ENCODE measurements at regions not wholly inside any gene's neighbourhood (a gene's known extent, or its start where the extent isn't known, plus 50 kb on each side); places are given as distances from the start of the nearest gene placed in this dataset.

DNA sequence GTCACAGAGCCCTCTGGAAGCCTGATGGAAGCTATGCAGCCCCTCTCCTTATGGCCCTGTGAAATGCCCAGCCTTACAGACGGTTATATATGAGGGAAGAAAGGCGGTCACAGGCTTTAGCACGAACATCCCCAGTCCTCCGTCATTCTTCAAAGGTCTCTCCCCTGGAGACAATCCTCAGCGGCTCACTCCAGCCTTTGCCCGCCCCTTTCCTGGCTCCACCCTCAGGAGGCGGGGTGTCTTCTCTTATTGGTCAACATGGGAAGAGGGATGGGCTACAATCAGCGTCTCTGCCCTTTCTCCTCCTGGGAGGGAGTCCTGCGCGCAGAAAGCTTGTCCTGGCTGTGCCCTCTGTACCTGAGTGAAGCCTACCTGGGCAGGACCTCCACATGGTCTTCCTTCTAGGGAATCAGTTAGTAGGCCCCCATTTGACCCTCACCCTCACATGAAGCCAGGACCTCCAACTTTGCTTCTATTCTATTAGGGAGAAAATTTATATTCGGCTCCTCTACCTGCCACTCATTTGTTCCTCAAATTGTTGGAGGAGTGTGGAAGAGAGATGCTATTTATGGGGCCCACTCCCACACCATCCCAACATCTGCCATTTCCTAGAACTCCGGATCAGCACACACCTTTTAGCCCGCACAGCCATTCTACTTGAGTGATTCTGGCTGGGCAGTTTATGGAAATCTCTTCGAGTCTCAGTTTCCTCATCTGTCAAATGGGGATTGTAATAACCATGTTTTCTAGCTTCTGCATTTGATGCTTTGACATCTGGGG, 112.9 kb upstream of the SLC6A11 start:
- Histone ChIP-seq H3K36me3 (ENCODE audit: insufficient read depth) (no peaks in the 10 kb centered on the region), H3K27ac (no peak overlapping the region), H3K79me2 (ENCODE audit: insufficient read depth, low read depth) (no peaks in the 10 kb centered on the region), H2AFZ (ENCODE audit: low read depth) (no peak overlapping the region), H3K4me2 (no peak overlapping the region), H4K20me1 (ENCODE audit: insufficient read depth) (no peaks in the 10 kb centered on the region), H3K4me1 (ENCODE audit: low read depth, poor library complexity, severe bottlenecking) (no peaks in the 10 kb centered on the region), H3K4me3 (IDR thresholded peaks at IDR 0.05; ENCODE audit: insufficient read depth, low read depth, low read length) (no peak overlapping the region), H3K9ac (no peak overlapping the region), H3K27me3 (ENCODE audit: insufficient read depth, low read depth) (no peaks in the 10 kb centered on the region)
- TF ChIP-seq, protein P1, sequence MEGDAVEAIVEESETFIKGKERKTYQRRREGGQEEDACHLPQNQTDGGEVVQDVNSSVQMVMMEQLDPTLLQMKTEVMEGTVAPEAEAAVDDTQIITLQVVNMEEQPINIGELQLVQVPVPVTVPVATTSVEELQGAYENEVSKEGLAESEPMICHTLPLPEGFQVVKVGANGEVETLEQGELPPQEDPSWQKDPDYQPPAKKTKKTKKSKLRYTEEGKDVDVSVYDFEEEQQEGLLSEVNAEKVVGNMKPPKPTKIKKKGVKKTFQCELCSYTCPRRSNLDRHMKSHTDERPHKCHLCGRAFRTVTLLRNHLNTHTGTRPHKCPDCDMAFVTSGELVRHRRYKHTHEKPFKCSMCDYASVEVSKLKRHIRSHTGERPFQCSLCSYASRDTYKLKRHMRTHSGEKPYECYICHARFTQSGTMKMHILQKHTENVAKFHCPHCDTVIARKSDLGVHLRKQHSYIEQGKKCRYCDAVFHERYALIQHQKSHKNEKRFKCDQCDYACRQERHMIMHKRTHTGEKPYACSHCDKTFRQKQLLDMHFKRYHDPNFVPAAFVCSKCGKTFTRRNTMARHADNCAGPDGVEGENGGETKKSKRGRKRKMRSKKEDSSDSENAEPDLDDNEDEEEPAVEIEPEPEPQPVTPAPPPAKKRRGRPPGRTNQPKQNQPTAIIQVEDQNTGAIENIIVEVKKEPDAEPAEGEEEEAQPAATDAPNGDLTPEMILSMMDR (conservative IDR thresholded peaks at IDR 0.05; ENCODE audit: low read depth, low read length), result no peak

DNA sequence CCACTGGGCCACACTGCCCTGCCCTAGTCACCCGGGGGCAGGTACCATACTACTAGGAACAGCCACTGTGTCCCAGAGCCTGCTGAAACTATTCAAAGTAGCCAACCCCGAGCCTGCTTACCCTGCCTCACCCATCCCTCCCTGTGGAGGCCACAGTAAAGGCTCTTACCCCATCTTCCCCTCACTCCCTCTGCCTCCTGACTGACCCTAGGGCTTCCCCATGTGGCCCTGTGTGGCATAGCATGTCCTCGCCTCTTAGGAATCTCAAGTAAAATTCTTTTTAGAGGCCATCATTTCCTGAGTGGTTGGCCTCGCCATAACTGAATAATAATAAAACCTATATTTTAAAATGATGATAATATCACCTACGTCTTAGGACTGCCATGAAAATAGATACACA, 112.2 kb upstream of the SLC6A11 start:
- H3K36me3 ChIP-seq (ENCODE audit: insufficient read depth), result no peaks in the 10 kb centered on the region
- no peaks in the 10 kb centered on the region for H3K79me2 ChIP-seq (ENCODE audit: insufficient read depth, low read depth)
- H3K4me2 ChIP-seq, result no peak overlapping the region
- H3K4me1 ChIP-seq (ENCODE audit: low read depth, poor library complexity, severe bottlenecking), result no peaks in the 10 kb centered on the region
- H3K27me3 ChIP-seq (ENCODE audit: insufficient read depth, low read depth), result no peaks in the 10 kb centered on the region
- H3K4me3 ChIP-seq (IDR thresholded peaks at IDR 0.05; ENCODE audit: insufficient read depth, low read depth, low read length), result no peak overlapping the region
- H3K9ac ChIP-seq, result no peak overlapping the region
- TF ChIP-seq, protein P1 (conservative IDR thresholded peaks at IDR 0.05; ENCODE audit: low read depth, low read length), result no peak
- H2AFZ ChIP-seq (ENCODE audit: low read depth), result no peak overlapping the region
- H3K27ac ChIP-seq, result no peak overlapping the region
- no peaks in the 10 kb centered on the region for H4K20me1 ChIP-seq (ENCODE audit: insufficient read depth)

DNA sequence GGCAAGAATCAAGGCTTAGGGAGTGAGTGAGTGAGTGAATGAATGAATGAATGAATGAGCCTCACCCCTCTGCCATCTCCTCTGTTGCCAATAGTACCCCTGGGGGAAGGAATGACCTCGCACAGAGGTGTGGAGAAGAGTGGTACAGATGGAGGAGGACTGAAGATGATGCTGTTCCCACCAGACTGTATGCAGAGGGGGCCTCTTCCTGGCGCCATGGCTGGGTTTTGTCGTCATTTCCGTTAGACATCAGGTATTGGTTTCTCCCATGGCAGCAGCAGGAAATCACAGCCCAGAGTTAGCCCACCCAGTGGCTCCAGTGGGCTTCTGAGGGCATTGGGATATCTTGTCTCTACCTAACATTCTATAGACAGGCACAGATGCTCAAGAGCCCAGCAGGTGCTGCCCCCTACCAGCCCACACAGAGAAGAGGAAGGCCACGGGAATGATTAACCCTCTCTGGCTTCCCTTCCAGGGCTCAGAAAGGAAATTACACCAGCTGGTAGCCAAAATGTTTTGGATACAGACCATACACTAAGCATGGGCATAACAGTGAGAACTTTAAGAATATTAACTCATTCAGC, 109.8 kb upstream of the SLC6A11 start:
- Histone ChIP-seq H2AFZ (ENCODE audit: low read depth) (no peak overlapping the region), H3K4me3 (IDR thresholded peaks at IDR 0.05; ENCODE audit: insufficient read depth, low read depth, low read length) (no peak overlapping the region), H3K27me3 (ENCODE audit: insufficient read depth, low read depth) (no peaks in the 10 kb centered on the region), H3K9ac (no peak overlapping the region), H3K79me2 (ENCODE audit: insufficient read depth, low read depth) (no peaks in the 10 kb centered on the region), H3K4me1 (ENCODE audit: low read depth, poor library complexity, severe bottlenecking) (no peaks in the 10 kb centered on the region), H3K27ac (no peak overlapping the region), H3K36me3 (ENCODE audit: insufficient read depth) (no peaks in the 10 kb centered on the region), H3K4me2 (no peak overlapping the region), H4K20me1 (ENCODE audit: insufficient read depth) (no peaks in the 10 kb centered on the region)
- TF ChIP-seq, protein P1 (conservative IDR thresholded peaks at IDR 0.05; ENCODE audit: low read depth, low read length), result no peak

DNA sequence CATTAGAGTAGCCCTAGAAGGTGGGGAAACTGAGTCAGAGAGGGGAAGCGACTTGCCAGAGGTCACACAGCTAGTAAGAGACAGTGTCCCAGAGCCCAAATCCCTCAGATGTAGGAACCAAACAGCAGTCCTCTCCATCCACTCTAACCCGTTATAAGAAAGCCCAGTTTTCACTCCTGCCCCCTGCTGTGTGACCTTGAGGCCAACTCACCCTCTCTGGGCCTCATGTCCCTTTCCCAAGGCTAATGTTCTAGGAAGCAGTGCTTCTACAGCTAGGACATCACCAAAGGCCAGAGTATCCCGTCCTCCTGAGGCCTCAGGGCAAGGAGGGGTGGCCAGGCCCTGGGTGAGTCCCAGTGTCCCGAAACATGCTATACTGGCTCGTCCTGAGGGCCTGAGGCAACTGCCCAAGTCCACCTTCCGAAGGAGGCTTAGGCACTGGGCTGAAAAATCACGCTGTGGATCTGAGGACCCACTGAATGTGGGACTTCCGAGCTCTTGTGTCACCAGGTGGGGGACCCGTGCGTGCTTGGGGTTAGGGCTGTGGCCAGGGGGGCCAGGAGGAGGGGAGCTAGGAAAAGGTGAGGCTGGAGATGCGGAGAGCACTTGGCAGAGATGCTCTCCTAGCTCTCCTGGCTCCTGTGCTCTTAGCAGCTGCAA, 109.2 kb upstream of the SLC6A11 start:
- H2AFZ ChIP-seq (ENCODE audit: low read depth), result no peak overlapping the region
- no peak overlapping the region for H3K9ac ChIP-seq
- H3K27ac ChIP-seq, result no peak overlapping the region
- H3K27me3 ChIP-seq (ENCODE audit: insufficient read depth, low read depth), result no peaks in the 10 kb centered on the region
- no peaks in the 10 kb centered on the region for H3K79me2 ChIP-seq (ENCODE audit: insufficient read depth, low read depth)
- no peaks in the 10 kb centered on the region for H3K4me1 ChIP-seq (ENCODE audit: low read depth, poor library complexity, severe bottlenecking)
- H3K4me3 ChIP-seq (IDR thresholded peaks at IDR 0.05; ENCODE audit: insufficient read depth, low read depth, low read length), result no peak overlapping the region
- H4K20me1 ChIP-seq (ENCODE audit: insufficient read depth), result no peaks in the 10 kb centered on the region
- H3K36me3 ChIP-seq (ENCODE audit: insufficient read depth), result no peaks in the 10 kb centered on the region
- H3K4me2 ChIP-seq, result no peak overlapping the region
- TF ChIP-seq, protein P1 (conservative IDR thresholded peaks at IDR 0.05; ENCODE audit: low read depth, low read length), result no peak

Data from KMS-11 (cell line).